ENCODE measurements at regions not wholly inside any gene's neighbourhood (a gene's known extent, or its start where the extent isn't known, plus 50 kb on each side); places are given as distances from the start of the nearest gene placed in this dataset.

DNA sequence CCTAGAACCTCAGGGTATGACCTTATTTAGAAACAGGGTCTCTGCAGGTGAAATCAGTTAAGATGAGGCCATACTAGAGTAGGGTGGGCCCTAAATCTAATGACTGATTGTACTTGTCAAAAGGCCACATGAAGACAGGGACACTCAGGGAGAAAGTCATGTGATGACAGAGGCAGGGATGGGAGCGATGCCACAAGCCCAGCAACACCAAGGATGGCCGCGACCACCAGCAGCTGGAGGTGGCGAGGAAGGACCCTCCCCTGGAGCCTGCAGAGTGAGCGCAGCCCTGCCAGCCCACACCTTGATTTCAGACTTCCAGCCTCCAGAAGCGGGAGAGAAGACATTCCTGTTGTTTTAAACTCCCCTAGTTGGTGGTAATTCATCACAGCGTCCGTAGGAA lies 199.9 kb downstream of the PHETA1 start:
- TF ChIP-seq, protein P1, sequence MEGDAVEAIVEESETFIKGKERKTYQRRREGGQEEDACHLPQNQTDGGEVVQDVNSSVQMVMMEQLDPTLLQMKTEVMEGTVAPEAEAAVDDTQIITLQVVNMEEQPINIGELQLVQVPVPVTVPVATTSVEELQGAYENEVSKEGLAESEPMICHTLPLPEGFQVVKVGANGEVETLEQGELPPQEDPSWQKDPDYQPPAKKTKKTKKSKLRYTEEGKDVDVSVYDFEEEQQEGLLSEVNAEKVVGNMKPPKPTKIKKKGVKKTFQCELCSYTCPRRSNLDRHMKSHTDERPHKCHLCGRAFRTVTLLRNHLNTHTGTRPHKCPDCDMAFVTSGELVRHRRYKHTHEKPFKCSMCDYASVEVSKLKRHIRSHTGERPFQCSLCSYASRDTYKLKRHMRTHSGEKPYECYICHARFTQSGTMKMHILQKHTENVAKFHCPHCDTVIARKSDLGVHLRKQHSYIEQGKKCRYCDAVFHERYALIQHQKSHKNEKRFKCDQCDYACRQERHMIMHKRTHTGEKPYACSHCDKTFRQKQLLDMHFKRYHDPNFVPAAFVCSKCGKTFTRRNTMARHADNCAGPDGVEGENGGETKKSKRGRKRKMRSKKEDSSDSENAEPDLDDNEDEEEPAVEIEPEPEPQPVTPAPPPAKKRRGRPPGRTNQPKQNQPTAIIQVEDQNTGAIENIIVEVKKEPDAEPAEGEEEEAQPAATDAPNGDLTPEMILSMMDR (IDR thresholded peaks at IDR 0.05; ENCODE audit: poor library complexity): no peak
- no peak for TF ChIP-seq EZH2 (IDR thresholded peaks at IDR 0.05; ENCODE audit: borderline replicate concordance)

Measured in hepatocyte (in vitro differentiated cells).